BE2C (cell line): ENCODE measurements at regions not wholly inside any gene's neighbourhood (a gene's known extent, or its start where the extent isn't known, plus 50 kb on each side); places are given as distances from the start of the nearest gene placed in this dataset.

ENCODE experiments used
- DNase-seq: peaks from one replicate; pipeline ENCODE4 v3.0.0-alpha.2; 2020
- H3K27me3 ChIP-seq: fragments of 250-450 bp; sonication (Bioruptor Pico); 2 replicates; pipeline ENCODE4 v1.5.1; 2020; ENCODE audit warnings: mild to moderate bottlenecking
- H3K36me3 ChIP-seq: fragments of 250-450 bp; sonication (Bioruptor Pico); 2 replicates; pipeline ENCODE4 v1.5.1; 2020; ENCODE audit warnings: mild to moderate bottlenecking
- H3K4me1 ChIP-seq: fragments of 250-450 bp; sonication (Bioruptor Pico); 2 replicates; pipeline ENCODE4 v1.5.1; 2020
- H3K4me3 ChIP-seq: 2 replicates; pipeline ENCODE4 v1.5.1; 2011; ENCODE audit warnings: low read depth, low read length
- H3K9me3 ChIP-seq: fragments of 250-450 bp; sonication (Bioruptor Pico); 2 replicates; pipeline ENCODE4 v1.5.1; 2020
- TF ChIP-seq, protein P1 (sequence below): IDR thresholded peaks from 2 replicates; pipeline ENCODE4 v1.5.1; 2012; ENCODE audit warnings: mild to moderate bottlenecking, low read depth, low read length

DNA sequence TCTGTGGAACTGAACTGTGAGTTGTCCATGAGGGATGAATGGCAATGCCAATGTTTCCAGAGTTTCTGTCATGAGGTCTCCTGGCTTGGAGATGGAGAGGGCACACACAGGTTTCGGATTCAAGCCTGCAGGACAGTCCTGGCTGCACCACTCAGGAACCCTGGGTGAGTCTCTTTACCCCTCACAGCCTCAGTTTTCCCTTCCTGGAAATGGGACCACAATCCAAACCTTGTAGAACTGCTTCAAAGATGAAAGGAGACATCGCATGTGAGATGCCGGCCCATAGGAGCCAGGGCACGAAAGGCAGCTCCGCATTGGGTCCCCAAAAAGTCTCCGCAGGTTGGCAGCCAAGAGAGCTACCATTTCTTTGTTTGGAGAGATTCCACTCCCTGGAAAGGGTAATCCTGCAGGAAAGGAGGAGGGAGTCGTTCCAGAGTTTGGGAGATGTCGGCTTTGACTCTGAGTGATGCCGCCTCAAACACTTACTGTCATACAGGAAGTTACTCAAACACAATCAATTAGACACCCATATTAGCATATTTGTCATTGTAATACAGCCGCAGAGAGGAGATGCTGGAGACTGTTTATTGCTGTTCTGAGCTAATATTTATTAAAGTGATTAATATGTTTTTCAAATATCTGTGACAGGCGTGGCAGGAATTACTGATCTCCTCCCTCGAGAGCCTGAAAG is 318.3 kb downstream of the MN1 start:
- TF ChIP-seq, protein P1, sequence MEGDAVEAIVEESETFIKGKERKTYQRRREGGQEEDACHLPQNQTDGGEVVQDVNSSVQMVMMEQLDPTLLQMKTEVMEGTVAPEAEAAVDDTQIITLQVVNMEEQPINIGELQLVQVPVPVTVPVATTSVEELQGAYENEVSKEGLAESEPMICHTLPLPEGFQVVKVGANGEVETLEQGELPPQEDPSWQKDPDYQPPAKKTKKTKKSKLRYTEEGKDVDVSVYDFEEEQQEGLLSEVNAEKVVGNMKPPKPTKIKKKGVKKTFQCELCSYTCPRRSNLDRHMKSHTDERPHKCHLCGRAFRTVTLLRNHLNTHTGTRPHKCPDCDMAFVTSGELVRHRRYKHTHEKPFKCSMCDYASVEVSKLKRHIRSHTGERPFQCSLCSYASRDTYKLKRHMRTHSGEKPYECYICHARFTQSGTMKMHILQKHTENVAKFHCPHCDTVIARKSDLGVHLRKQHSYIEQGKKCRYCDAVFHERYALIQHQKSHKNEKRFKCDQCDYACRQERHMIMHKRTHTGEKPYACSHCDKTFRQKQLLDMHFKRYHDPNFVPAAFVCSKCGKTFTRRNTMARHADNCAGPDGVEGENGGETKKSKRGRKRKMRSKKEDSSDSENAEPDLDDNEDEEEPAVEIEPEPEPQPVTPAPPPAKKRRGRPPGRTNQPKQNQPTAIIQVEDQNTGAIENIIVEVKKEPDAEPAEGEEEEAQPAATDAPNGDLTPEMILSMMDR, result no peak
- Histone ChIP-seq H3K27me3 (0 out of 2 replicates have a peak, but pooled peaks cover 14% of the 10 kb centered on the region), H3K4me1 (no peaks in the 10 kb centered on the region), H3K9me3 (no peaks in the 10 kb centered on the region), H3K36me3 (no peaks in the 10 kb centered on the region), H3K4me3 (no peak overlapping the region)
- DNase-seq, result no peak

- Histone ChIP-seq H3K36me3 (no peaks in the 10 kb centered on the region), H3K4me3 (no peak overlapping the region), H3K4me1 (peaks cover 7% of the 10 kb centered on the region), H3K27me3 (0 out of 2 replicates have a peak, but pooled peaks cover 8% of the 10 kb centered on the region), H3K9me3 (no peaks in the 10 kb centered on the region)
- TF ChIP-seq, protein P1, result no peak
- DNase-seq, result no peak
These were observed 315.7 kb downstream of the MN1 start for GRCh38 chr22:27485842-27486241.

DNA sequence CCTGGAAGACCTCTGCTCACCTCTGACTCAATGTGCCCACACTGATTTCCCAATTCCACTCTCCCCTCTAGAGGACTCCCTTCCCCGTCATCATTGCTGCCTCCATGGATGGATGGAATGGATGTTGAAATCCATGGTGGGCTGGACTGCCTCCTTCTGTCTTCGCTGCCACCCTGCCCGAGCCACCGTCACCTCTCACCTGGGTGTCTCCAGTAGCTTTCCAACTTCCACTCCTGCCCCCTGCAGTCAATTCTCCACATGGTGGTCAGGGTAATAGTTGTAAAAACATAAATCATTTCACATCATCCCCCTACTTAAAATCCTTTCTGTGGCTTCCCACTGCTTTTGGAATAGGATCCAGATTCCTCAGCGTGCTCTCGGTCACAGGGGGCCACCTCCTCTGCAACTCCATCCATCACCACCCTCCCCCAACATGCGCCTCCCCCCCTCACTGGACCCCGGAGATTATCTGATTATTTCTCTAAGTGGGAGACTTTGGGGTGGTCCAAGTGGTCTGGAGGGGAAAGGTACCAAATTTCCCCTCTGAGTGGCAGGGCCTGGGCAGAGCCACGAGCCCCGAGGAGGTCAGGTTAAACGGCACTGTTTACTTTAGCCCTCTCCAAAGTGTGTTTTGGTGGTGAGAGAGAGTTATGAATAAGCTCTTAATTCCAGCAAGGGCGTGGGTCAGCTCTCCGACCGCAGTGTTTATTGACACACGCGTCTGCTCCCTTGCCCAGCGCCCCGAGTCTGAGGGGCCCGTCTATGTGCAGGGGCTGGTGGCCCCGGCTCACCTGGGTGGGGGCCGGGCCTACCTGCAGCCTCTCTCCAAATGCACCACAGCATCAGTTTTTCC is 313.7 kb downstream of the MN1 start:
- no peak overlapping the region for H3K4me3 ChIP-seq
- DNase-seq, result no peak
- TF ChIP-seq, protein P1, result no peak
- H3K36me3 ChIP-seq, result no peaks in the 10 kb centered on the region
- H3K4me1 ChIP-seq, result peaks cover 7% of the 10 kb centered on the region
- H3K9me3 ChIP-seq, result no peaks in the 10 kb centered on the region
- H3K27me3 ChIP-seq, result no peaks in the 10 kb centered on the region

DNA sequence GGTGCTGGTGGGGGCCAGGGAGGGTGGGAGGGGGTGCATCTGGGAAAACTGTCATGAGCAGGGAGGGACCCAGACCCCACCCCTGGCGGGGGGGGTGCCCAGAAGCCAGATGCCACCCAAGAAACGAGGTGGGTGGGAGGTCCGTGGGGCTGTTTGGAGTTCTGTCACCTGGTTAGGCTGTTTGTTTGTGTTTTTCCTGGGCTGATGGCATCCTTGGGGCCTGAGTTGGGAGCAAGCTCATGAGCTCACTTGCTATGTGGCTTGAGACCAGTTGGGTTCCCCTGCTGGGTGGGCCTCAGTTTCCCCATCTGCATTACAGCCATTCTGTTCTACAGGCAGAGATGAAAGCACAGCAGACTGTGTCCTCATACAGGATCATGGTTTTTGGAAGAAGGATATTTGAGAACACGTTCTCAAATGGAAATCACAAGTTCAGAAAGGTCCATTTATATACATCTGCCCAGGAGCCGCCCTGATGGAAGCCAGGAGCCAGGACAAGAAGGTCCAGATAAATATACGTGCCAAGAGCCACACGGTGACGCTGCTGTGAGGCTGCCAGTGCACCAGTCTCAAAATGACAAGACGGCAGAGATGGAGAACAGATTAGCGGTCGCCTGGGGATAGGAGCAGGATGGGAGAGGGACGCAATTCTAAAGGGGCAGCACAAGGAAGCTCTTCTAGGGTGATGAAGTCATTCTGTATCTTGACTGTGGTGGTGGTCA is 312.9 kb downstream of the MN1 start:
- no peaks in the 10 kb centered on the region for H3K36me3 ChIP-seq
- no peaks in the 10 kb centered on the region for H3K27me3 ChIP-seq
- TF ChIP-seq, protein P1, result peak; percentile 40
- peaks cover 7% of the 10 kb centered on the region for H3K4me1 ChIP-seq
- DNase-seq, result peak; percentile 63
- H3K4me3 ChIP-seq, result no peak overlapping the region
- no peaks in the 10 kb centered on the region for H3K9me3 ChIP-seq

DNA sequence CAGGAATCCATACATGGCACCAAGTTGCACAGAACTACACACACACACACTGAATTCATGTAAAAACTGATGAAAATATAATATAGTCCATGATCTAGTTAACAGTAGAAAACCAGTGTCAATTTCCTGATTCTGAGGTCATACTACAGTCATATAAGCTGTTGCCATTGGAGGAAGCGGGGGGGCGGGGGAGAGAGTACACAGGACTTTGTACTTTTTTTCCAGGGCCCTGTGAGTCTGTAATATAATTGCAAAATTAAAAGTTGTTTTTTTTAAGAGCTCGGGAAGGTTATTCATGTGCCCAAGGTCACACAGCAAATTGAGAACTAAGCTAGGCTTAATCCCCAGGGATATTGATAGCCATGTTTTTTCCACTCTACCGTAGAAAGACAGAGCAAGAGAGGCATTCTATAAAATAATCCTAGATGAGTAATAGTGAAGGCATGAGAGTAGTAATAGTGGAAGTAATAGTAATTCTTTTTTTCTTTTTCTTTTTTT is 312.3 kb downstream of the MN1 start:
- Histone ChIP-seq H3K4me3 (no peak overlapping the region), H3K27me3 (no peaks in the 10 kb centered on the region), H3K9me3 (no peaks in the 10 kb centered on the region), H3K36me3 (no peaks in the 10 kb centered on the region), H3K4me1 (peaks cover 7% of the 10 kb centered on the region)
- TF ChIP-seq, protein P1, result no peak
- DNase-seq, result no peak
